ENCODE measurements at regions not wholly inside any gene's neighbourhood (a gene's known extent, or its start where the extent isn't known, plus 50 kb on each side); places are given as distances from the start of the nearest gene placed in this dataset.

DNA sequence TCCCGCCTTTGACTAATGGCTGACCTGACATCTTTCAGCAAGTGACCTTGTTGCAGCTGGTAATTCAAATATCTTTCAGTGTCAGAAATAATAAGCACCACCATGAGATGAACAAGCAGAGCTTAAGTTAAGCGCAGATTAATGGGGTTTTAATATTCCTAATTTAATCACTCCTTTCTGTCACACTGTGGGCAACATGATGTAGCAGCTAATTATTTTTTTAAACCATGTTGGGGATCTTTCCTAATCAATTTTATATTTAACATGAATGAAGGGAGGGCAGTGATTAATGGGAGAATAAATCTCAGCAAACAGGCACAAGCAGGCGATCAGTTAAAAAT is 353.6 kb upstream of the TNRC6C start:
- Histone ChIP-seq H3K4me1 (ENCODE audit: control insufficient read depth, insufficient read depth, low read length) (no peaks in the 10 kb centered on the region), H3K9me3 (ENCODE audit: control insufficient read depth, insufficient read depth, low read depth, low read length) (no peaks in the 10 kb centered on the region), H3K4me3 (ENCODE audit: low read depth, low read length) (no peak overlapping the region), H3K36me3 (ENCODE audit: control insufficient read depth in 2 of 2, insufficient read depth in 1 of 2, low read length in 2 of 2) (no peaks in the 10 kb centered on the region), H3K27ac (ENCODE audit: extremely low read depth, low read depth, low read length) (no peak overlapping the region)
- TF ChIP-seq ZNF473 (tag by site-specific recombination; IDR thresholded peaks at IDR 0.05) (no peak), ZNF335 (tag by site-specific recombination; conservative IDR thresholded peaks at IDR 0.05) (no peak), ZNF391 (tag by site-specific recombination; IDR thresholded peaks at IDR 0.05; ENCODE audit: borderline replicate concordance, low read depth) (no peak), ZNF514 (tag by site-specific recombination; IDR thresholded peaks at IDR 0.05) (no peak), RBAK (tag by site-specific recombination; IDR thresholded peaks at IDR 0.05) (no peak), ZBTB20 (tag by site-specific recombination; IDR thresholded peaks at IDR 0.05) (no peak)
- POLR2A ChIA-PET: no interaction called here
- CTCF ChIA-PET: no interaction called here

GRCh38 chr17:77606146-77606864 is 352.2 kb upstream of the TNRC6C start:
- POLR2A ChIA-PET: interaction anchor here (0.9 kb wide), 1 partner anchor 352 kb away, joined by 3 read pairs; the partner anchor contains the start of gene TNRC6C
- CTCF ChIA-PET: no interaction called here
- no peak overlapping the region for H3K4me3 ChIP-seq (ENCODE audit: low read depth, low read length)
- H3K27ac ChIP-seq (ENCODE audit: extremely low read depth, low read depth, low read length): no peak overlapping the region
- no peaks in the 10 kb centered on the region for H3K4me1 ChIP-seq (ENCODE audit: control insufficient read depth, insufficient read depth, low read length)
- TF ChIP-seq ZNF549 (tag by site-specific recombination; IDR thresholded peaks at IDR 0.05) (no peak), ZNF302 (tag by site-specific recombination; IDR thresholded peaks at IDR 0.05; ENCODE audit: low read depth) (no peak), KLF9 (tag by site-specific recombination; IDR thresholded peaks at IDR 0.05; ENCODE audit: low read depth) (no peak), ZNF830 (tag by site-specific recombination; IDR thresholded peaks at IDR 0.05; ENCODE audit: low read depth) (no peak), ZNF394 (tag by site-specific recombination; IDR thresholded peaks at IDR 0.05; ENCODE audit: borderline replicate concordance) (no peak), ZNF24 (tag by site-specific recombination; IDR thresholded peaks at IDR 0.05) (no peak), SCRT2 (tag by site-specific recombination; IDR thresholded peaks at IDR 0.05) (no peak), ZNF416 (tag by site-specific recombination; IDR thresholded peaks at IDR 0.05) (no peak), ZNF768 (tag by site-specific recombination; IDR thresholded peaks at IDR 0.05) (no peak), ZBTB21 (tag by site-specific recombination; IDR thresholded peaks at IDR 0.05) (no peak), MEIS1 (CRISPR knock-in tag; IDR thresholded peaks at IDR 0.05; ENCODE audit: borderline replicate concordance) (no peak), ZNF311 (tag by site-specific recombination; IDR thresholded peaks at IDR 0.05; ENCODE audit: borderline replicate concordance) (no peak), ZNF776 (tag by site-specific recombination; IDR thresholded peaks at IDR 0.05; ENCODE audit: borderline replicate concordance) (no peak), ZNF626 (tag by site-specific recombination; IDR thresholded peaks at IDR 0.05) (no peak), ZNF223 (tag by site-specific recombination; IDR thresholded peaks at IDR 0.05) (no peak)
- TF ChIP-seq, protein P1, sequence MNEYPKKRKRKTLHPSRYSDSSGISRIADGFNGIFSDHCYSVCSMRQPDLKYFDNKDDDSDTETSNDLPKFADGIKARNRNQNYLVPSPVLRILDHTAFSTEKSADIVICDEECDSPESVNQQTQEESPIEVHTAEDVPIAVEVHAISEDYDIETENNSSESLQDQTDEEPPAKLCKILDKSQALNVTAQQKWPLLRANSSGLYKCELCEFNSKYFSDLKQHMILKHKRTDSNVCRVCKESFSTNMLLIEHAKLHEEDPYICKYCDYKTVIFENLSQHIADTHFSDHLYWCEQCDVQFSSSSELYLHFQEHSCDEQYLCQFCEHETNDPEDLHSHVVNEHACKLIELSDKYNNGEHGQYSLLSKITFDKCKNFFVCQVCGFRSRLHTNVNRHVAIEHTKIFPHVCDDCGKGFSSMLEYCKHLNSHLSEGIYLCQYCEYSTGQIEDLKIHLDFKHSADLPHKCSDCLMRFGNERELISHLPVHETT (tag by site-specific recombination; IDR thresholded peaks at IDR 0.05): no peak
- TF ChIP-seq, protein P2, sequence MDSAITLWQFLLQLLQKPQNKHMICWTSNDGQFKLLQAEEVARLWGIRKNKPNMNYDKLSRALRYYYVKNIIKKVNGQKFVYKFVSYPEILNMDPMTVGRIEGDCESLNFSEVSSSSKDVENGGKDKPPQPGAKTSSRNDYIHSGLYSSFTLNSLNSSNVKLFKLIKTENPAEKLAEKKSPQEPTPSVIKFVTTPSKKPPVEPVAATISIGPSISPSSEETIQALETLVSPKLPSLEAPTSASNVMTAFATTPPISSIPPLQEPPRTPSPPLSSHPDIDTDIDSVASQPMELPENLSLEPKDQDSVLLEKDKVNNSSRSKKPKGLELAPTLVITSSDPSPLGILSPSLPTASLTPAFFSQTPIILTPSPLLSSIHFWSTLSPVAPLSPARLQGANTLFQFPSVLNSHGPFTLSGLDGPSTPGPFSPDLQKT (IDR thresholded peaks at IDR 0.05; ENCODE audit: borderline replicate concordance, low read depth, low read length): no peak
- no peaks in the 10 kb centered on the region for H3K36me3 ChIP-seq (ENCODE audit: control insufficient read depth in 2 of 2, insufficient read depth in 1 of 2, low read length in 2 of 2)
- H3K9me3 ChIP-seq (ENCODE audit: control insufficient read depth, insufficient read depth, low read depth, low read length): no peaks in the 10 kb centered on the region
